GM10248 (cell line): ENCODE measurements at regions not wholly inside any gene's neighbourhood (a gene's known extent, or its start where the extent isn't known, plus 50 kb on each side); places are given as distances from the start of the nearest gene placed in this dataset.

Experiments
- CTCF ChIA-PET: fragments of 300-600 bp; sonication (Branson Sonifier 250); formaldehyde crosslinking; extraction: SDS; loops from one replicate; lab custom pipeline; 2021; ENCODE audit warnings: antibody characterized with exemption; lab: Yijun Ruan, JAX
- POLR2A ChIA-PET: fragments of 350-650 bp; sonication (Branson Sonifier 250); formaldehyde crosslinking; extraction: SDS; loops from one replicate; lab custom pipeline; 2020; ENCODE audit warnings: antibody characterized with exemption; lab: Yijun Ruan, JAX
- DNase-seq: peaks from one replicate; pipeline ENCODE4 v3.0.0; 2012; ENCODE audit errors: extremely low spot score
- TF ChIP-seq, protein P1 (sequence below): IDR thresholded peaks from 2 replicates; pipeline ENCODE4 v1.5.1; 2012; ENCODE audit warnings: mild to moderate bottlenecking, low read depth; ENCODE audit errors: extremely low read depth, missing control alignments, control extremely low read depth

DNA sequence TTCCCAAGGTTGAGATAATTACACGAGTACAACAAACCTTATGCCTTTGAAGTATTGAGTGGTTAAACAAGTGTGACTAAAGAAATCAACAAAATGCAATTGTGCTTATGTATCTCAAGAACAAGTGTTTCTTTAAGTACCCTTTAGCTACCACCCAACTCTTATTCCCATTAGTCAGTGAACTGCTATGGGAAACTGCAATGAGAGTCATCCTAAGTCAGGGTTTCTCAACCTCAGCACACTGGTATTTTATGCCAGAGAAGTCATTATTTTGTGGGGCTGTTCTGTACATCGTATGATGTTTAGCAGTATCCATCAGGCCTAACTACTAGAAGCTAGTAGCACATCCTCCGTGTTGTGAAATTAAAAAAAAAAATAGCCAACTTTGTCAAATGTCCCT is 549.1 kb upstream of the BOD1L1 start:
- DNase-seq = no peak
- TF ChIP-seq, protein P1, sequence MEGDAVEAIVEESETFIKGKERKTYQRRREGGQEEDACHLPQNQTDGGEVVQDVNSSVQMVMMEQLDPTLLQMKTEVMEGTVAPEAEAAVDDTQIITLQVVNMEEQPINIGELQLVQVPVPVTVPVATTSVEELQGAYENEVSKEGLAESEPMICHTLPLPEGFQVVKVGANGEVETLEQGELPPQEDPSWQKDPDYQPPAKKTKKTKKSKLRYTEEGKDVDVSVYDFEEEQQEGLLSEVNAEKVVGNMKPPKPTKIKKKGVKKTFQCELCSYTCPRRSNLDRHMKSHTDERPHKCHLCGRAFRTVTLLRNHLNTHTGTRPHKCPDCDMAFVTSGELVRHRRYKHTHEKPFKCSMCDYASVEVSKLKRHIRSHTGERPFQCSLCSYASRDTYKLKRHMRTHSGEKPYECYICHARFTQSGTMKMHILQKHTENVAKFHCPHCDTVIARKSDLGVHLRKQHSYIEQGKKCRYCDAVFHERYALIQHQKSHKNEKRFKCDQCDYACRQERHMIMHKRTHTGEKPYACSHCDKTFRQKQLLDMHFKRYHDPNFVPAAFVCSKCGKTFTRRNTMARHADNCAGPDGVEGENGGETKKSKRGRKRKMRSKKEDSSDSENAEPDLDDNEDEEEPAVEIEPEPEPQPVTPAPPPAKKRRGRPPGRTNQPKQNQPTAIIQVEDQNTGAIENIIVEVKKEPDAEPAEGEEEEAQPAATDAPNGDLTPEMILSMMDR = no peak
- POLR2A ChIA-PET = no interaction called here
- CTCF ChIA-PET = no interaction called here

DNA sequence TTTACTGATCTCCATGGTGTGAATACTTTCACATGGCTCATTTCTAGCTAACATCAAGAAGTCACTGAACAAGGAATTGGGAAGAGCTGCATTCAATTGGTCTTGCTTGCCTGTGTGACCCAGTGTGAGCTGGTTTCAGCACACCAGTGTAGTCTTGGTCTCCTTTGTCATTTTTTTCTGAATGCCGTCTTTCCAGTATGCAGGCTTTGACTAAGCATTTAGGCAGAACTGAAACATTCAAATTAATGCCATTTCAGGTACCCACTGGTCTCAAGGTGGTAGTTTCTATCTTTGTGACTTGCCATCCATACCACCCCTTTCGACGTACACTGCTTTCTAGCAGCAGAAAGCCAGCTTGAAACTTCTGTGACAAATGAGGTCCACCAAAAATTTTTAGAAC is 550.5 kb upstream of the BOD1L1 start:
- POLR2A ChIA-PET = no interaction called here
- CTCF ChIA-PET = interaction anchor here (0.8 to 1.1 kb wide), 2 partner anchors 10 to 15 kb away, joined by 3 read pairs; no protein-coding TSS in a partner anchor
- TF ChIP-seq, protein P1 = no peak
- no peak for DNase-seq

DNA sequence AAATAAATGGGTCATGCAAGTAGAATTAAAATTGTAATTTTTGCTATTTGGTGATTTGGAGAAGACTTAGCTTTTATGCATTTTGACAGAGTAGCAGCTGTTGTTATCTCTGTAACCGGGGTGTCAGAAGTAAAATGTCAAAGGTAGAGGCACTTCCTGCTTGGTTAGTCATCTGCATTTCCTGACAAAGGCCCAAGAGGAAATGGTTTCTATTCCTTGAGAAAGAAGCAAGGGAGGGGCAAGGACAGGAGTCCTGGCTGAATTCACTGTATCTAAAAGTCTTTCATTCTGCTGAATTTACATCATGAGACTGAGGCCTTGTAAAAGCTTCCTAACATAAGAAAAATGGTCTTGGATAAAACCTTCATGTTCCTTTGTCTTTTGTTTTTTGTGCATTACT is 550.9 kb upstream of the BOD1L1 start:
- ChIA-PET CTCF (interaction anchor here (0.8 to 1.1 kb wide), 2 partner anchors 11 to 16 kb away, joined by 3 read pairs; no protein-coding TSS in a partner anchor), POLR2A (no interaction called here)
- TF ChIP-seq, protein P1 = no peak
- no peak for DNase-seq

DNA sequence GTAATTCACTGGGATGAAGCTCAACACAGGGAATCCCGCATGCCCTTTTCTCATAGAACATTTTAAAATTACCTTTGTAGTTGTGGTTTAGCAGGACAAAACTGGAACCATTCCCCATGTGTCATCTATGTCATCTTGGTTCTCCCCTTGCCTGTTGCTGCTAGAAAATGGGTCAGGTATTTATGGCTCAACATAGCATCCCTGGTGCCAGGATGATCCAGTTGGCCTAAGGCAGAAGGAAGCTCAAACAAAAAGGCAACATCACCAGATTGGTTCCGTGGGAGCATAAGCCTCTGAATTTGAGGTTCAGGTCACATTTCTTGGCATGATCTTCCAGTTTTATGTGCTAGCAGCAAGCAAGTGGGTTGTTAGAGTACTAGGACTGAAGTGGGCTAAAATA is 552.6 kb upstream of the BOD1L1 start:
- DNase-seq = no peak
- ChIA-PET CTCF (no interaction called here), POLR2A (no interaction called here)
- TF ChIP-seq, protein P1 = no peak

DNA sequence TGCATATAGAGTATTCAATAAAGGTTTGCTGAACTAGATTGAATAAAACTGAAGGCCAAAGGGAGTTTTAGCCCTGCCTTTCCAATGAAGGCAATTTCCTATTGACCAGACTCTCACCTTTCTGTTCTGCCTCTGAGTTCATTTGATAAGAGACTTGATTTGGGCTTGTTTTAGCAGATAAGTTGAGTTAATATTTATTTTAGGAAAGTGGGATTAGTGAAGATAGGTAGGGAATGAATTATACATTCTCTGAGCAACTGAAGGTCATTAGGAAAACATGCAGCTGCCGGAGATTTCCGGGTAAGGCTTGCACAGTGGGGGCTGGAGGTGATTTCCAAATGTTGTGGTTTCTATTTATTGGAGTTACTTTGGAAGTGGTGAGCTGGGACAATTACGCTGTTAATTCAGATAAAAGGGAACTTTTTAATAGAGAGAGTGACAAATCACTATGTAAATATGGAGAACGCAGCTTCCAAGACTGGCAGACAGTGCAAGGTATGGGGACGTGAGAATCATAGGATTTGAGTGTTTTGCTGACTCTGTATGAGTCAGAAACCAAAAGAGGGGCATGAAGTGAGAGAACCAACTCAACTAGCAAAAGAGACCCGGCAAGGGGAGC is 553.6 kb upstream of the BOD1L1 start:
- ChIA-PET CTCF (interaction anchor here (1.0 kb wide), 1 partner anchor 26 kb away, joined by 3 read pairs; no protein-coding TSS in a partner anchor), POLR2A (no interaction called here)
- TF ChIP-seq, protein P1 = no peak
- DNase-seq = no peak

DNA sequence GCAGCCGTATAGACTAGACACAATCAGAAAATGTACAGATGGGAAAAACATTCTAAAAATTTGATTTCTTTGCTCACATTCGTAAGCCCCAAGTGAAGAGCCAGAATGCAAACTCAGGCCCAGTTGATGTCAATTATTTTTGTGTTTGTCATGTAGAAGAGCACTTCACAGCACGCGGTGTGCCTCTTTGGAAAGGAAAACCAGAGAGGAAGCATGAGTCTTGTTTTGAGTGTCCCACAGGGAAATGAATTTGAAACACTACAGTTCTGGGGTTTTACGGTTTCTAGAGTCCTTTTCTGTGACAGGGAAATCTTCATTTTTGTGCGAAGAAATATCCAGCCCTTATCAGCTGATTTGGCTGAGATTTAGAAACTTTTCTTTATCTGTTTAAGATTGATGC is 554.6 kb upstream of the BOD1L1 start:
- DNase-seq = no peak
- POLR2A ChIA-PET = no interaction called here
- TF ChIP-seq, protein P1 = no peak
- CTCF ChIA-PET = interaction anchor here (1.0 kb wide), 1 partner anchor 27 kb away, joined by 3 read pairs; no protein-coding TSS in a partner anchor
